GM12864 (cell line): ENCODE measurements at regions not wholly inside any gene's neighbourhood (a gene's known extent, or its start where the extent isn't known, plus 50 kb on each side); places are given as distances from the start of the nearest gene placed in this dataset.

Experiments used
- DNase-seq: peaks from one replicate; pipeline ENCODE4 v3.0.0-alpha.2; 2011; ENCODE audit warnings: low read depth
- H3K4me3 ChIP-seq: 2 replicates; pipeline ENCODE4 v1.5.1; 2011; ENCODE audit warnings: mild to moderate bottlenecking, low read depth, low read length, control low read depth
- CTCF ChIP-seq: IDR thresholded peaks from 2 replicates; pipeline ENCODE4 v1.5.1; 2011; ENCODE audit warnings: low read depth, mild to moderate bottlenecking, moderate library complexity, low read length, control low read depth, inconsistent platforms; ENCODE audit errors: missing control alignments

- TF ChIP-seq CTCF = peak; percentile 28
- H3K4me3 ChIP-seq = no peak overlapping the region
- DNase-seq = no peak
Measured at GRCh38 chr12:126784328-126784921, 1482.5 kb upstream of the TMEM132C start.

DNA sequence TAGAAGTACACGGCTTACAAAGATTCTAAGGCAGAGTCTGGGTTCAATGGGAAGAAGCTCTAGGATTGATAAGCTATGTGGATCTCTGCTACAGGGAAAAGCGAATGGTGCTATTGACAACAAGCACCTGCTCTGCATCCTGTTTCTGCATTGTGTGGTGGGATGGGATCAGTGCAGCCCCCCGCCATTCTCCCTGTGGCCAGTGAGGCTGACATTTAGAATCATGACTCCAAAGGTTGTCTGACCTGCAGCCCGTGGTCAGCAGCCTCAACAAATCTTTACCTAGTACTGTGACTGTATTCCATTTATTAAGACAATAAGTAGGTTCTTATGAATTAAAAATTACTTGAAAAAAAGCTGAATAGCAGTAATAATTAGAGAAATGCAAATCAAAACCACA lies 1477.0 kb upstream of the TMEM132C start:
- H3K4me3 ChIP-seq = no peak overlapping the region
- DNase-seq = no peak
- TF ChIP-seq CTCF = no peak

DNA sequence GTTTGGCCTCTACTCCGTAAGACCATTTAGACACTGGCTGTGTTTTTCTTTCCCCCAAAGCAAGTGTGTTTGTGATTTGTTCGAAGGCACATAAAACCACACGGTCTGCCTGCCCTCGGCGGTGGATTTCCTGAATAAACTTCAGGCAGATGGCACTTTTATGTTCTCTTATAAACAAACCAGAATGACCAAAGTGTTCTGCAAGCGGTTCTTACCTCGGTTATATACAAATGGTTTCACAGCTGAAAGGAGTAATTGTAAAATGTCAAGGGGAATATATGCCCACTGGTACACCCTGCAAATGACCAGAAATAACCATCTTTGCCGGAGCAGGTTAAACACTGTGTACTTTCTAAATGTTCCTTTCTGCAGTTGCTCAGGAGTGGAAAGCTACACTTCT lies 1475.8 kb upstream of the TMEM132C start:
- no peak for TF ChIP-seq CTCF
- DNase-seq = no peak
- H3K4me3 ChIP-seq = no peak overlapping the region

GRCh38 chr12:126792411-126792810 lies 1474.6 kb upstream of the TMEM132C start:
- no peak overlapping the region for H3K4me3 ChIP-seq
- DNase-seq = no peak
- TF ChIP-seq CTCF = no peak

- DNase-seq = no peak
- no peak for TF ChIP-seq CTCF
- no peak overlapping the region for H3K4me3 ChIP-seq
Measured at GRCh38 chr12:126797525-126797924, 1469.4 kb upstream of the TMEM132C start.

GRCh38 chr12:126798449-126798848 lies 1468.5 kb upstream of the TMEM132C start:
- TF ChIP-seq CTCF = no peak
- no peak for DNase-seq
- no peak overlapping the region for H3K4me3 ChIP-seq

DNA sequence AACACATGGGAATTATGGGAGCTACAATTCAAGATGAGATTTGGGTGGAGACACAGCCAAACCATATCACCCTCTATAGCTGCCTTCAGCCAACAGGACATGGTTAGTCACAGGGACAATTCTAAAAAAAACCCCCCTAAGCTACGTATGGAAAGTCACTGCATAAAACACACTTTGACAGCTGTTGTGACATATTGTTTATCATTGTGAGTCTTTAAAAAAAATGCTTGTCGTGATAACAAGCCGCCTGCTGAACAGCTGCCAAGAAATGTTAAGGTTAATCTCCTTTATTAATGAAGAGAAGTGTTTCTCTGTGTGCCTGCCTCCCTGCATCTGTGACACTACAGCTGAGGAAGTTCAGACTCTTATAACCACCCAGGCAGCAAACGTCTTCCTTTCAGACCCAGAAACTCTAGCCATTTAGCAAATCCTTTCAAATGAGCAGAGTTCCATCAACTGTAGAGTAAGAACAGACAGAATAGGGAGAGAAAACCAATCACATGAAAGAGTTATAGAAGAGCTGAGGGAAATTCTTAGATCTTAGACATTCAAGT lies 1459.6 kb upstream of the TMEM132C start:
- no peak for TF ChIP-seq CTCF
- DNase-seq = no peak

More for the DNA sequence above, 1459.6 kb upstream of the TMEM132C start:
- H3K4me3 ChIP-seq = no peak overlapping the region
